22Rv1 (cell line): ENCODE measurements at regions not wholly inside any gene's neighbourhood (a gene's known extent, or its start where the extent isn't known, plus 50 kb on each side); places are given as distances from the start of the nearest gene placed in this dataset.

Experiments used
- CTCF ChIP-seq: fragments of 450-650 bp; IDR thresholded peaks from 2 replicates; pipeline ENCODE4 v1.5.1; 2017; ENCODE audit warnings: mild to moderate bottlenecking
- ZFX ChIP-seq: fragments of 450-650 bp; IDR thresholded peaks from 2 replicates; pipeline ENCODE4 v1.6.1; 2017; ENCODE audit warnings: antibody characterized with exemption, borderline replicate concordance

GRCh38 chrX:10755439-10756334 lies 135.3 kb upstream of the MID1 start:
- no peak for TF ChIP-seq CTCF
- TF ChIP-seq ZFX, result no peak
